CD4-positive, alpha-beta memory T cell (primary cell): ENCODE measurements at regions not wholly inside any gene's neighbourhood (a gene's known extent, or its start where the extent isn't known, plus 50 kb on each side); places are given as distances from the start of the nearest gene placed in this dataset.

Experiments used
- CTCF ChIA-PET: fragments of 350-600 bp; sonication (Branson Sonifier 250); formaldehyde crosslinking; loops from one replicate; lab custom pipeline; 2021; ENCODE audit warnings: inconsistent platforms; ENCODE audit not compliant: partially characterized antibody; lab: Charles Lee
- POLR2A ChIA-PET: fragments of 350-600 bp; sonication (Branson Sonifier 250); formaldehyde crosslinking; loops from one replicate; lab custom pipeline; 2021; ENCODE audit not compliant: partially characterized antibody; lab: Charles Lee
- DNase-seq, 5 donors: peaks; one replicate each; pipeline versions ENCODE4 v3.0.0 to v3.0.0-alpha.2; 2020 to 2022; ENCODE audit warnings: mixed read lengths in 1 of 5
- H3K27ac ChIP-seq: one replicate; pipeline ENCODE4 v1.7.0; 2013; ENCODE audit warnings: low read depth, low read length
- H3K27me3 ChIP-seq: 2 replicates; pipeline ENCODE4 v1.7.0; 2013; ENCODE audit warnings: mild to moderate bottlenecking, low read length, moderate library complexity; ENCODE audit not compliant: insufficient read depth
- H3K36me3 ChIP-seq: 2 replicates; pipeline ENCODE4 v1.7.0; 2013; ENCODE audit warnings: mild to moderate bottlenecking, low read length, moderate library complexity; ENCODE audit not compliant: insufficient read depth
- H3K4me1 ChIP-seq: 2 replicates; pipeline ENCODE4 v1.7.0; 2013; ENCODE audit warnings: mild to moderate bottlenecking, low read length, moderate library complexity; ENCODE audit not compliant: insufficient read depth
- H3K4me3 ChIP-seq, 2 donors: one replicate each; pipeline ENCODE4 v1.7.0; 2013; ENCODE audit warnings: low read length in 2 of 2, mild to moderate bottlenecking in 1 of 2
- H3K9me3 ChIP-seq, 2 donors: one replicate each; pipeline ENCODE4 v1.7.0; 2013; ENCODE audit warnings: low read length in 2 of 2, control low read depth in 1 of 2; ENCODE audit not compliant: control insufficient read depth in 1 of 2
- H3K27ac Mint-ChIP-seq, 7 donors: one replicate each; pipeline ENCODE4 v1.8.0; 2020 to 2021; ENCODE audit warnings: mixed read lengths in 7 of 7, mild to moderate bottlenecking in 6 of 7, inconsistent platforms in 3 of 7, moderate library complexity in 3 of 7
- H3K27me3 Mint-ChIP-seq, 2 donors: one replicate each; pipeline ENCODE4 v1.8.0; 2020 to 2021; ENCODE audit warnings: mixed read lengths in 2 of 2
- H3K36me3 Mint-ChIP-seq, 2 donors: one replicate each; pipeline ENCODE4 v1.8.0; 2020 to 2021; ENCODE audit warnings: mixed read lengths in 2 of 2, inconsistent platforms in 1 of 2, mild to moderate bottlenecking in 1 of 2
- H3K4me1 Mint-ChIP-seq, 4 donors: one replicate each; pipeline ENCODE4 v1.8.0; 2020 to 2021; ENCODE audit warnings: mixed read lengths in 4 of 4, mild to moderate bottlenecking in 1 of 4
- H3K4me3 Mint-ChIP-seq, 8 donors: one replicate each; pipeline ENCODE4 v1.8.0; 2020 to 2021; ENCODE audit warnings: mixed read lengths in 8 of 8, mild to moderate bottlenecking in 7 of 8, moderate library complexity in 6 of 8, inconsistent platforms in 3 of 8
- H3K9me3 Mint-ChIP-seq, 8 donors: one replicate each; pipeline ENCODE4 v1.8.0; 2020 to 2021; ENCODE audit warnings: mixed read lengths in 8 of 8, mild to moderate bottlenecking in 5 of 8, inconsistent platforms in 3 of 8, moderate library complexity in 1 of 8
- intact Hi-C: fragments of 100-400 bp; cut with micrococcal nuclease; formaldehyde crosslinking; loops from one replicate; pipeline ENCODE4 v1.15.1; 2023

DNA sequence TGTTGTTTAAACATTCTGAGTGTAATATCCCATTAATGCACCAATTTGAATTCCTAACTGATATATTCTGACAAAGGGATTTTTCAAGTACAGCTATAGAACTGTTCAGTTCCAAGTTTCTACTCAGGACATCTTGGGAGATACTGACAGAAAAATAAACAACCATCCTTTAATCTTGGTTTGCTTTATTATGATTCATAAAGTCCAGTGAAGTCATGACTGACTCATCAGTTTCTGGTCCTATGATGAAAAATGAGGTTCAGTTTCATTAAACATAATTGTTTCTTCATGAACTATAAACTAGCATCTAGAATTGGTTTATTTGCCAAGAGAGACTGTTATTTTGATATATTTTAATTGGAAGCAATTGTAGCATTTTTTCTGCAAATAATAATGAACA is 896.2 kb downstream of the CCDC85A start:
- intact Hi-C loops: no loop called here
- Histone ChIP-seq H3K4me3 (no peak overlapping the region), H3K27me3 (no peaks in the 10 kb centered on the region), H3K9me3 (no peaks in the 10 kb centered on the region), H3K4me1 (no peaks in the 10 kb centered on the region), H3K36me3 (no peaks in the 10 kb centered on the region), H3K27ac (no peak overlapping the region)
- Mint-ChIP-seq H3K36me3 (no peaks in the 10 kb centered on the region), H3K27ac (no peak overlapping the region), H3K4me3 (no peak overlapping the region), H3K27me3 (no peaks in the 10 kb centered on the region), H3K9me3 (peaks cover 4 to 40% (median 13%) of the 10 kb centered on the region in 8 donors), H3K4me1 (no peaks in the 10 kb centered on the region)
- CTCF ChIA-PET: no interaction called here
- POLR2A ChIA-PET: no interaction called here
- no peak for DNase-seq

DNA sequence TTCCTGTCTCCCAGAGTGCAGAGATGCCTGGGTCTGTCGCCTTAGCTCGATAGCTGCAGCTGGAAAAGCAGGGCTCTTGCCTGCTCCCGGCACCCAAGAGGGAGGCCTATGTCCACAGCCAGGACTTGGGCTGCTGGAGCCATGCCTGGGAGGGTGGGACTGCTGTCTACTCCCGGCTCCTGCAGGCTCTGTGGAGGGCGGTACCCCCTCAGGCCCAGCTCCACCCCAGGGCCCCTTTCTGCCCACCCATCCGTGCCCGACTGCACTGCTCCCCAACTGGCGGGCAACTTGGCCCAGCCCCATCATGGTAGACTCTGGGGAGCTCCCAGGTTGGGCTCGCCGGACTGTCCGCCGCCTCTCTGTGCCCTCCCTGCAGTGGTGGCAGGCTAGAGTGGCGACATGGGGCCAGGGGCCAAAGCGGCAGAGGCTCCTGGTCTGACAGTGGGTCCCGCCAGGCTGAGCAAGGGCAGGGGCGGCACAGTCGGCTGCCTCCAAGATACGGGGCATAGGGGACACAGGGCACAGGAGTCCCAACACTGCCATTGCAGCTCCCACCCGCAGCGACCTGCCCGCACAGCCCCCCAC is 901.0 kb downstream of the CCDC85A start:
- no peak overlapping the region for H3K4me3 Mint-ChIP-seq
- H3K36me3 Mint-ChIP-seq: no peaks in the 10 kb centered on the region
- H3K4me1 Mint-ChIP-seq: no peaks in the 10 kb centered on the region
- CTCF ChIA-PET: no interaction called here
- POLR2A ChIA-PET: no interaction called here
- Histone ChIP-seq H3K4me1 (no peaks in the 10 kb centered on the region), H3K27ac (no peak overlapping the region), H3K4me3 (no peak overlapping the region), H3K27me3 (no peaks in the 10 kb centered on the region), H3K9me3 (no peaks in the 10 kb centered on the region), H3K36me3 (no peaks in the 10 kb centered on the region)
- H3K9me3 Mint-ChIP-seq: peaks cover 7 to 31% (median 11%) of the 10 kb centered on the region in 8 donors
- no peak for DNase-seq
- H3K27ac Mint-ChIP-seq: no peak overlapping the region
- intact Hi-C loops: no loop called here
- no peaks in the 10 kb centered on the region for H3K27me3 Mint-ChIP-seq

DNA sequence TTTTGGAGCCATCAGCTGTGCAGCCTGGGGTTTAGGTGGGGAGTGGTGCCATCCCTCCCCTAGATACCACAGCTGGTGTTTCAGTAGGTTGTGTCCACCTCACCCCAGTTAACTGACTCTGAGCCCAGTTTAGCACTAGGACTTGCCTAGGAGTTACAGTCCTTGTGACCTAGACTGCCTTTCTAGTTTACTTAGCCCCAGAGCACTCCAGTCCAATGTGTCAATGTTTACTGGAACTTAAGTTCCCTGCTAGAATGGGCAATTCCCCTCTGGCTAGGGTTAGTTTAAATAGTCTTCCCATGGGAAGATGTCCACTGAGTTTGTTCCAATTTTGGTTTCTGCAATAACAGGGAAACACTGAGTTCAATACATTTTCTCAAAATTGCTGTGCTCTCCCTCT is 909.2 kb downstream of the CCDC85A start:
- no peaks in the 10 kb centered on the region for H3K4me1 Mint-ChIP-seq

DNA sequence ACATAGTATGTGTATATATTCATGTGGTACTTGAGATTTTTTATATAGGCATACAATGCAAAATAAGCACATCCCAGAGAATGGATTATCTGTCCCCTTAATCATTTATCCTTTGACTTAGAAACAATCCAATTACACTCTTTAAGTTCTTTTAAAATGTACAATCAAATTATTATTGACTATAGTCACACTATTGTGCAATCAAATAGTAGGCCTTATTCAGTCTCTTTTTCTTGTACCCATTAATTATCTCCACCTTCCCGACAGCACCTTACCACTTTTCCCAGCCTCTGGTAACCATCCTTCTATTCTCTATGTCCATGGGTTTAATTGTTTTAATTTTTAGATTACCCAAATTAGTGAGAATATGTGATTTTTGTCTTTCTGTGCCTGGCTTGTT is 914.1 kb downstream of the CCDC85A start:
- ChIA-PET POLR2A (no interaction called here), CTCF (no interaction called here)
- Histone ChIP-seq H3K9me3 (no peaks in the 10 kb centered on the region), H3K27me3 (no peaks in the 10 kb centered on the region), H3K36me3 (no peaks in the 10 kb centered on the region), H3K4me3 (no peak overlapping the region), H3K4me1 (no peaks in the 10 kb centered on the region), H3K27ac (no peak overlapping the region)
- Mint-ChIP-seq H3K27me3 (no peaks in the 10 kb centered on the region), H3K27ac (no peak overlapping the region), H3K36me3 (no peaks in the 10 kb centered on the region), H3K4me1 (no peaks in the 10 kb centered on the region), H3K9me3 (peaks cover 7 to 49% (median 25%) of the 10 kb centered on the region in 8 donors), H3K4me3 (no peak overlapping the region)
- intact Hi-C loops: no loop called here
- DNase-seq: no peak

More for the DNA sequence above, 909.2 kb downstream of the CCDC85A start:
- H3K4me3 Mint-ChIP-seq: no peak overlapping the region
- no peak for DNase-seq
- H3K27ac ChIP-seq: no peak overlapping the region
- peaks cover 0 to 3% of the 10 kb centered on the region in 2 donors for H3K9me3 ChIP-seq
- H3K36me3 ChIP-seq: no peaks in the 10 kb centered on the region
- no peaks in the 10 kb centered on the region for H3K36me3 Mint-ChIP-seq
- no peak overlapping the region for H3K27ac Mint-ChIP-seq
- H3K27me3 ChIP-seq: no peaks in the 10 kb centered on the region
- ChIA-PET CTCF (no interaction called here), POLR2A (no interaction called here)
- H3K9me3 Mint-ChIP-seq: peaks cover 5 to 23% (median 14%) of the 10 kb centered on the region in 8 donors
- no peaks in the 10 kb centered on the region for H3K4me1 ChIP-seq
- H3K27me3 Mint-ChIP-seq: no peaks in the 10 kb centered on the region
- H3K4me3 ChIP-seq: no peak overlapping the region
- intact Hi-C loops: no loop called here

DNA sequence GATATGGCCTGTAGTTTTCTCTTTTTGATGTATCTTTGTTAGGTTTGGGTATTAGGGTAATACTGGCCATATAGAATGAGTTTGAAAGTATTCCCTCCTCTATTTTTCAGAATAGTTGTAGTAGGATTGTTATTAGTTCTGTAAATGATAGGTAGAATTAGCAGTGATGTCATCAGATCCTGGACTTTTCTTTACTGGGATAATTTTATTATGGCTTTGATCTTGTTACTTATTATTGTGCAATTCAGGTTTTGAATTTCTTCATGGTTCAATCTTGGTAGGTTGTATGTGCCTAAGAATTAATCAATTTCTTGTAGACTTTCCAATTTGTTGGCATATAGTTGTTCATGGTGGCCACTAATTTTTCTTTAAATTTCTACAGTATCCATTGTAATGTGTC is 916.6 kb downstream of the CCDC85A start:
- peaks cover 7 to 51% (median 20%) of the 10 kb centered on the region in 8 donors for H3K9me3 Mint-ChIP-seq

DNA sequence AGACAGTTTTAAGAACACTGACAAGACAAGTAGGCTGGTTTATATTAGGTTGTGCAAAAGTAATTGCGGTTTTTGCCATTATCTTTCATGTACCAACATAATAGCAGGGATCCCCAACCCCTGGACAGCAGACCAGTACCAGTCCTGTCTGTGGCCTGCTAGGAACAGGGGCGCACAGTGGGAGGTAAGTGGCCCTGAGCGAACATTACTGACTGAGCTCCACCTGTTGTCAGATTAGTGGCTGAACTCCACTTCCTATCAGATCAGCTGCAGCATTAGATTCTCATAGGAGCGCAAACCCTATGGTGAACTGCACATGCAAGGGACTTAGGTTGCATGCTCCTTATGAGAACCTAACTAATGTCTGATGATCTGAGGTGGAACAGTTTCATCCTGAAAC is 921.9 kb downstream of the CCDC85A start:
- ChIA-PET CTCF (no interaction called here), POLR2A (no interaction called here)
- Histone ChIP-seq H3K4me1 (no peaks in the 10 kb centered on the region), H3K36me3 (no peaks in the 10 kb centered on the region), H3K27me3 (no peaks in the 10 kb centered on the region), H3K4me3 (no peak overlapping the region), H3K9me3 (no peaks in the 10 kb centered on the region), H3K27ac (no peak overlapping the region)
- DNase-seq: no peak
- Mint-ChIP-seq H3K36me3 (no peaks in the 10 kb centered on the region), H3K27me3 (no peaks in the 10 kb centered on the region), H3K9me3 (peaks cover 2 to 34% (median 10%) of the 10 kb centered on the region in 8 donors), H3K4me1 (no peaks in the 10 kb centered on the region), H3K27ac (no peak overlapping the region), H3K4me3 (no peak overlapping the region)
- intact Hi-C loops: no loop called here

More for the DNA sequence above, 916.6 kb downstream of the CCDC85A start:
- intact Hi-C loops: no loop called here
- Histone ChIP-seq H3K4me1 (no peaks in the 10 kb centered on the region), H3K36me3 (no peaks in the 10 kb centered on the region), H3K27me3 (no peaks in the 10 kb centered on the region), H3K4me3 (no peak overlapping the region), H3K9me3 (no peaks in the 10 kb centered on the region), H3K27ac (no peak overlapping the region)
- no peak for DNase-seq
- no peak overlapping the region for H3K4me3 Mint-ChIP-seq
- ChIA-PET POLR2A (no interaction called here), CTCF (no interaction called here)
- no peak overlapping the region for H3K27ac Mint-ChIP-seq
- H3K4me1 Mint-ChIP-seq: no peaks in the 10 kb centered on the region
- H3K27me3 Mint-ChIP-seq: no peaks in the 10 kb centered on the region
- H3K36me3 Mint-ChIP-seq: no peaks in the 10 kb centered on the region

DNA sequence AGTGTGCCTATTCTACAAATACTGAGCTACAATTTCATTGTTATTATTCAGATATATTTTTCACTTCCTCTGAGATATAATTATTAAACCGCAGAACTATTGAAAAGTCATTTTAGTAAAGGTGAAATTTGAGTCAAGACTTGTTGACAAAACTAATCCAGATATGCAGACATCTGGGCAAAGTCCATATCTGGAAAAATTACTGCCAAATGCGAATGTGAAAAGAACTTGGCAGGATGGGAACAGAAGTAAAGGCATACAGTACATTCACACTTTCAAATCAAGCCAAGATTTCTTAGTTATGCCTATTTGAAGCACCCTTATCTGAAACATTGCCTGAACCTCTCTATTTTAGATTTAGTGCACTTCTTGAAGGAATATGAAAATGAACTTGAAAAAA is 923.6 kb downstream of the CCDC85A start:
- no peak overlapping the region for H3K4me3 ChIP-seq
- Mint-ChIP-seq H3K27me3 (no peaks in the 10 kb centered on the region), H3K4me3 (no peak overlapping the region), H3K36me3 (no peaks in the 10 kb centered on the region), H3K9me3 (peaks cover 0 to 30% (median 11%) of the 10 kb centered on the region in 8 donors), H3K4me1 (no peaks in the 10 kb centered on the region), H3K27ac (no peak overlapping the region)
- ChIA-PET CTCF (no interaction called here), POLR2A (no interaction called here)
- intact Hi-C loops: no loop called here
- H3K4me1 ChIP-seq: no peaks in the 10 kb centered on the region
- H3K36me3 ChIP-seq: no peaks in the 10 kb centered on the region
- no peak overlapping the region for H3K27ac ChIP-seq
- no peaks in the 10 kb centered on the region for H3K27me3 ChIP-seq
- no peaks in the 10 kb centered on the region for H3K9me3 ChIP-seq
- no peak for DNase-seq

DNA sequence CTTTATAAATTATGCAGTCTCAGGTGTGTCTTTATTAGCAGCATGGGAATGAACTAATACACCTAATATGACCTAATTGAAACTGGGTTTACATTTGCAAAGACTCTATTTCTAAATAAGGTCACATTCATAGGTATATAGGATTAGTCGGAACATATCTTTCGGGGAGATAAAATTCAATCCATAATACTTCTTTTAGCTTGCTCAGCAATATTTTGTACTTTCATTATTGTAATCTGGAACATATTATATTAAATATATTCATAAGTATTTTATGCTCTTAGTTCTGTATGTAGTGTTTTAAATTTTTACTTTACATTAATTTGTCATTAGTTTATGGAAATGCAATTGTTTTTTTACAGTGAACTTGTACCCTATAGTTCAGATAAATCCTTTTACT is 927.7 kb downstream of the CCDC85A start:
- H3K4me1 Mint-ChIP-seq: no peaks in the 10 kb centered on the region
- H3K27ac Mint-ChIP-seq: no peak overlapping the region
- H3K27me3 ChIP-seq: no peaks in the 10 kb centered on the region
- H3K4me1 ChIP-seq: no peaks in the 10 kb centered on the region
- H3K27ac ChIP-seq: no peak overlapping the region
- no peak for DNase-seq
- peaks cover 0 to 21% (median 10%) of the 10 kb centered on the region in 8 donors for H3K9me3 Mint-ChIP-seq
- H3K9me3 ChIP-seq: no peaks in the 10 kb centered on the region
- no peaks in the 10 kb centered on the region for H3K27me3 Mint-ChIP-seq
- intact Hi-C loops: no loop called here
- ChIA-PET CTCF (no interaction called here), POLR2A (no interaction called here)
- H3K36me3 Mint-ChIP-seq: no peaks in the 10 kb centered on the region
- no peak overlapping the region for H3K4me3 Mint-ChIP-seq
- H3K4me3 ChIP-seq: no peak overlapping the region
- H3K36me3 ChIP-seq: no peaks in the 10 kb centered on the region
